Esophagus muscularis mucosa (tissue), 4 donors: ENCODE measurements at regions not wholly inside any gene's neighbourhood (a gene's known extent, or its start where the extent isn't known, plus 50 kb on each side); places are given as distances from the start of the nearest gene placed in this dataset.

Experiments
- DNase-seq: peaks from one replicate; pipeline ENCODE4 v3.0.0-alpha.2; 2017; ENCODE audit errors: extremely low spot score
- H3K27ac ChIP-seq, 4 donors: fragments of 200-600 bp; sonication (generic); replicated peaks in 1 of 4; 1 replicate in 3 of 4; 2 replicates in 1 of 4; pipeline ENCODE4 v1.5.1; 2016 to 2019; ENCODE audit warnings: mild to moderate bottlenecking in 1 of 4
- H3K27me3 ChIP-seq, 4 donors: fragments of 200-600 bp; sonication (generic); one replicate each; pipeline versions ENCODE4 v1.5.1 to v1.6.0; 2016 to 2019
- H3K36me3 ChIP-seq, 4 donors: fragments of 200-600 bp; sonication (generic); one replicate each; pipeline ENCODE4 v1.5.1; 2016 to 2019
- H3K4me1 ChIP-seq, 4 donors: fragments of 200-600 bp; sonication (generic); one replicate each; pipeline ENCODE4 v1.5.1; 2016 to 2019
- H3K4me3 ChIP-seq, 4 donors: fragments of 200-600 bp; sonication (generic); 1 replicate in 2 of 4; 2 replicates in 2 of 4; pipeline ENCODE4 v1.5.1; 2016 to 2019; ENCODE audit warnings: mild to moderate bottlenecking in 4 of 4, moderate library complexity in 1 of 4
- H3K9me3 ChIP-seq, 4 donors: fragments of 200-600 bp; sonication (generic); 1 replicate in 3 of 4; 2 replicates in 1 of 4; pipeline ENCODE4 v1.5.1; 2016 to 2019
- EP300 ChIP-seq: sonication (generic); formaldehyde crosslinking; IDR thresholded peaks from one replicate; pipeline ENCODE4 v1.6.1; 2017; ENCODE audit warnings: antibody characterized with exemption
- POLR2A ChIP-seq: fragments of 450-650 bp; IDR thresholded peaks from one replicate; pipeline ENCODE4 v1.6.1; 2017; ENCODE audit warnings: antibody characterized with exemption, moderate library complexity, mild to moderate bottlenecking, low read depth
- POLR2AphosphoS5 ChIP-seq, 2 donors: sonication (generic); formaldehyde crosslinking; IDR thresholded peaks; one replicate each; pipeline ENCODE4 v1.6.1; 2017; ENCODE audit warnings: antibody characterized with exemption in 2 of 2
- WGBS: methylation state at CpG from one replicate; pipeline ENCODE4 v1.1.5; 2018; 5-methylcytosine and 5-hydroxymethylcytosine counted together
- intact Hi-C: fragments of 100-400 bp; cut with DNase I; formaldehyde crosslinking; loops from one replicate; pipeline ENCODE4 v1.15.1; 2023
- TF ChIP-seq, protein P1 (sequence below), 3 experiments: fragments of 200-600 bp in 2 of 3; fragments of 450-650 bp in 1 of 3; sonication (generic) in 2 of 3; IDR thresholded peaks; one replicate each; pipeline ENCODE4 v1.5.1; 2017 to 2019; ENCODE audit warnings: antibody characterized with exemption in 3 of 3, mild to moderate bottlenecking in 2 of 3, moderate library complexity in 1 of 3

DNA sequence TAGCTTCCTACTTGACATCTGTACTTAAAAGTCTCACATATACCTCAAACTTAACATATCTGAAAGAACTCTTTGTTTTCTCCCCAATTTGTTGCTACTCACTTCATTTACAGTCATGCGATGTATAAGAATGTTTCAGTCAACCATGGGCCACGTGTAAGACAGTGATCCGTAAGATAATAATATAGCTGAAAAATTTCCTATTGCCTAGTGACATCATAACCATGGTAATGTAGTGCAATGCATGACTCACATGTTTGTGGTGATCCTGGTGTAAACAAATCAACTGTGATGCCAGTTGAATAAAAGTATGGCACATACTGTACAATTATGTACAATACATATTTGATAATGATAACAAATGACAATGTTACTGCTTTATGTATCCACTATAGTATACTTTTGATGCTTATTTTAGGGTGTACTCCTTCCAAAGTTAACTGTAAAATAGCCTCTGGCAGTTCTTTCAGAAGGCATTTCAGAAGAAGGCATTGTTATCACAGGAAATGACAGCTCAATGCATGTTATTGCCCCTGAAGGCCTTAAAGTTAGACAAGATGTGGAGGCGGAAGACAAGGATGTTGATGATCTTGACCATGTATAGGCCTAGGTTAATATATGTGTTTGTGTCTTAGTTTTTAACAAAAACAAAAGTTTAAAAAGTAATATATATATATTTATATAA lies 579.0 kb downstream of the EPHA7 start:
- Histone ChIP-seq H3K27ac (no peak overlapping the region), H3K4me3 (no peak overlapping the region), H3K27me3 (no peaks in the 10 kb centered on the region), H3K36me3 (no peaks in the 10 kb centered on the region), H3K4me1 (no peaks in the 10 kb centered on the region), H3K9me3 (no peaks in the 10 kb centered on the region)
- WGBS = 93% methylated on average over 4 of the region's 4 CpGs
- no peak for DNase-seq
- TF ChIP-seq POLR2AphosphoS5 (IDR thresholded peaks at IDR 0.05) = no peak
- TF ChIP-seq EP300 = no peak
- no peak for TF ChIP-seq POLR2A
- TF ChIP-seq, protein P1, sequence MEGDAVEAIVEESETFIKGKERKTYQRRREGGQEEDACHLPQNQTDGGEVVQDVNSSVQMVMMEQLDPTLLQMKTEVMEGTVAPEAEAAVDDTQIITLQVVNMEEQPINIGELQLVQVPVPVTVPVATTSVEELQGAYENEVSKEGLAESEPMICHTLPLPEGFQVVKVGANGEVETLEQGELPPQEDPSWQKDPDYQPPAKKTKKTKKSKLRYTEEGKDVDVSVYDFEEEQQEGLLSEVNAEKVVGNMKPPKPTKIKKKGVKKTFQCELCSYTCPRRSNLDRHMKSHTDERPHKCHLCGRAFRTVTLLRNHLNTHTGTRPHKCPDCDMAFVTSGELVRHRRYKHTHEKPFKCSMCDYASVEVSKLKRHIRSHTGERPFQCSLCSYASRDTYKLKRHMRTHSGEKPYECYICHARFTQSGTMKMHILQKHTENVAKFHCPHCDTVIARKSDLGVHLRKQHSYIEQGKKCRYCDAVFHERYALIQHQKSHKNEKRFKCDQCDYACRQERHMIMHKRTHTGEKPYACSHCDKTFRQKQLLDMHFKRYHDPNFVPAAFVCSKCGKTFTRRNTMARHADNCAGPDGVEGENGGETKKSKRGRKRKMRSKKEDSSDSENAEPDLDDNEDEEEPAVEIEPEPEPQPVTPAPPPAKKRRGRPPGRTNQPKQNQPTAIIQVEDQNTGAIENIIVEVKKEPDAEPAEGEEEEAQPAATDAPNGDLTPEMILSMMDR (IDR thresholded peaks at IDR 0.05) = no peak
- intact Hi-C loops = no loop called here

DNA sequence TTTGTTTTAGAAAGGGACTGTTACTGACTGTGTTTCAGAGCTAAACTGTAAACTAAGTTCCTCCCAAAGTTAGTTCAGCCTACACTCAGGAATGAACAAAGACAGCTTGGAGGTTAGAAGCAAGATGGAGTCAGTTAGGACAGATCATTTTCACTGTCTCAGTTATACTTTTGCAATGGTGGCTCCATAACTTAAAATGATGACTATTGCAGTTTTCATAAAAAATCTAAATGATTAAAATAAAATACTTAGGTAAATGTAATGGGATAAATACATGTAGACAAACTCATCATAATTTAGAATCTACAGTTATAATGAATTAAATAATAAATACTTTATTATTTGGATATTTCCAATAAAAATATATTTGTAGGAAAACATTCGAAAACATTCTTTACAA lies 590.6 kb downstream of the EPHA7 start:
- H3K36me3 ChIP-seq = no peaks in the 10 kb centered on the region
- no peak overlapping the region for H3K27ac ChIP-seq

DNA sequence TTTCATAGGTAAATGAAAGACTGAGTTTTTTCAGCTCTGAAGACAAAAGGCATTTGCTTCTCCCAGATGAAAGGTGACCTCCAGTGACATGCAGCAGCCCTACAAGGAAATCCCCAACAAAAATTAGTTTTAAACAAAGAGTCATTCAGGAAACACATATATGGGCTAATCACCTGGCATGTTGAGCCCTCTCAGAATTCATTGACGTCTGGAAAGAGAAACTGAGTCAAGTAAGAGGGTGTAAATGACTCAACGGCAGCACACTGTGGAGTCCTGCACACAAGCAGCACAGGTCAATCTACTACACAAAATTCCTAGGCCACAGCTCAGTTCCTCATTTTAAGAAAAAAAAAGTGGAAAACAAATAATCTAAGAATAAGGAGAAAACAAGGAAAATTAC lies 592.3 kb downstream of the EPHA7 start:
- H3K4me1 ChIP-seq = no peaks in the 10 kb centered on the region
- TF ChIP-seq, protein P1 (IDR thresholded peaks at IDR 0.05) = no peak
- TF ChIP-seq EP300 = no peak
- no peak for TF ChIP-seq POLR2AphosphoS5 (IDR thresholded peaks at IDR 0.05)
- no peak for TF ChIP-seq POLR2A
- no peaks in the 10 kb centered on the region for H3K27me3 ChIP-seq
- no peak overlapping the region for H3K4me3 ChIP-seq
- H3K27ac ChIP-seq = no peak overlapping the region
- WGBS = 81% methylated on average over 2 of the region's 2 CpGs
- H3K36me3 ChIP-seq = no peaks in the 10 kb centered on the region
- DNase-seq = no peak
- no peaks in the 10 kb centered on the region for H3K9me3 ChIP-seq
- intact Hi-C loops = no loop called here

More for the DNA sequence above, 590.6 kb downstream of the EPHA7 start:
- Histone ChIP-seq H3K4me1 (no peaks in the 10 kb centered on the region), H3K9me3 (no peaks in the 10 kb centered on the region), H3K4me3 (no peak overlapping the region), H3K27me3 (no peaks in the 10 kb centered on the region)
- intact Hi-C loops = no loop called here
- DNase-seq = no peak
- WGBS = 92% methylated on average over 1 of the region's 1 CpG
- TF ChIP-seq, protein P1 (IDR thresholded peaks at IDR 0.05) = no peak
- TF ChIP-seq EP300 (no peak), POLR2A (no peak), POLR2AphosphoS5 (IDR thresholded peaks at IDR 0.05) (no peak)

DNA sequence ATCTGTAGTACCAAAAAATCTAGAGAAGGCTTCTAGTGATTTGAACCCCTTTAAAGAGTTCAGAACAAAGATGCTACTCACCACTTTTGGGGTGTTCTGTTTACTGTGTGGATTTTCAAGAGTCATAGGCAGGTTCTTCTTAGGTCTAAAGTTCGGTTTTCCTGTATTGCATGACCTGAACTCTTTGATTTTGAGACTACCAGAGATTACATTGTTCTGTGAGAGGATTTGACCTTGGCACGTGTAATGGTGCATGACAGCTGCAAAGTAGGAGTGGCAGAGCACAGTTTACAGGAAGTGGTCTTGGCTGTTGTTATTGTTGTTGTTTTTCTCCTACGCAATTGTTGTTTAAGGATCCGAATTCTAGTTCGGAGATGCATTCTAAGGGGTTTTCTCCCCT lies 592.7 kb downstream of the EPHA7 start:
- no peak for TF ChIP-seq EP300
- TF ChIP-seq, protein P1 (IDR thresholded peaks at IDR 0.05) = no peak
- no peak for TF ChIP-seq POLR2A
- TF ChIP-seq POLR2AphosphoS5 (IDR thresholded peaks at IDR 0.05) = no peak
- Histone ChIP-seq H3K4me1 (no peaks in the 10 kb centered on the region), H3K27me3 (no peaks in the 10 kb centered on the region), H3K9me3 (no peaks in the 10 kb centered on the region), H3K36me3 (no peaks in the 10 kb centered on the region), H3K27ac (no peak overlapping the region), H3K4me3 (no peak overlapping the region)
- no peak for DNase-seq
- WGBS = 75% methylated on average over 5 of the region's 5 CpGs
- intact Hi-C loops = no loop called here

DNA sequence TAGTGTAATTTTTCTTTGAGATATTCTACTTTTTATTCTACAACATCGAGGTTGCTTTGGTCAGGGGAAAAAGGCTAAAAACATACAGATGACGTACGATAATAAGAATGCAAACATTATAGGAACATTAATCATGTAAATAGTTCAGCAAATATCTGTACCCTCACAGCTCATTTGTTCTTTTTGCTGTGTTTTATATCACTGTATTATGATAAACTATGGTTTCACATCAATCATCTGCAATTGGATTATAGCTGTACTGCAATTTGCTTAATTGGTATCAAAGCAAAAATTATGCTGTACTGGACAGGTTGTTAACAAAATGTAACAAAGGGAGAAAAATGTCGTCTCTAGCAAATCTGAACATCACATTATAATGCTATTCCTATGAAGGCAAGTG lies 597.1 kb downstream of the EPHA7 start:
- H3K36me3 ChIP-seq = no peaks in the 10 kb centered on the region
- TF ChIP-seq POLR2A = no peak
- TF ChIP-seq EP300 = no peak
- TF ChIP-seq POLR2AphosphoS5 (IDR thresholded peaks at IDR 0.05) = no peak
- TF ChIP-seq, protein P1 (IDR thresholded peaks at IDR 0.05) = no peak
- H3K27ac ChIP-seq = no peak overlapping the region
- no peak for DNase-seq
- intact Hi-C loops = no loop called here
- H3K4me1 ChIP-seq = no peaks in the 10 kb centered on the region
- no peaks in the 10 kb centered on the region for H3K9me3 ChIP-seq
- no peaks in the 10 kb centered on the region for H3K27me3 ChIP-seq
- WGBS = 40% methylated on average over 4 of the region's 4 CpGs
- no peak overlapping the region for H3K4me3 ChIP-seq
